OCI-LY3 (cell line): ENCODE measurements at regions not wholly inside any gene's neighbourhood (a gene's known extent, or its start where the extent isn't known, plus 50 kb on each side); places are given as distances from the start of the nearest gene placed in this dataset.

Source experiments
- H2AFZ ChIP-seq: fragments of 200-600, 300-600 bp; shearing (Covaris generic); 2 replicates; pipeline ENCODE4 v1.6.0; 2014; ENCODE audit warnings: antibody characterized with exemption, low read depth, low read length
- H3K27ac ChIP-seq: fragments of 200-600, 300-600 bp; sonication (generic); 2 replicates; pipeline ENCODE4 v1.5.1; 2014; ENCODE audit warnings: mild to moderate bottlenecking, low read length, moderate library complexity, mixed read lengths
- H3K27me3 ChIP-seq: fragments of 200-600, 300-600 bp; sonication (generic); 2 replicates; pipeline ENCODE4 v1.6.1; 2014; ENCODE audit warnings: low read depth, low read length, mixed read lengths
- H3K36me3 ChIP-seq: fragments of 200-600, 300-600 bp; sonication (generic); replicated peaks from 2 replicates; pipeline ENCODE3; 2014; ENCODE audit warnings: low read depth, low read length, mixed read lengths
- H3K4me1 ChIP-seq: fragments of 300-600, 200-600 bp; sonication (generic); 2 replicates; pipeline ENCODE4 v1.6.1; 2014; ENCODE audit warnings: low read length, mixed read lengths
- H3K4me2 ChIP-seq: fragments of 200-600, 300-600 bp; sonication (generic); 2 replicates; pipeline ENCODE4 v1.6.1; 2014; ENCODE audit warnings: low read length, mixed read lengths
- H3K4me3 ChIP-seq: fragments of 300-600, 200-600 bp; sonication (generic); 2 replicates; pipeline ENCODE4 v1.5.1; 2014; ENCODE audit warnings: antibody characterized with exemption, mild to moderate bottlenecking, low read length, moderate library complexity
- H3K79me2 ChIP-seq: fragments of 300-600, 200-600 bp; shearing (Covaris generic); 2 replicates; pipeline ENCODE4 v1.6.1; 2014; ENCODE audit warnings: mild to moderate bottlenecking, low read length, mixed read lengths
- H3K9ac ChIP-seq: fragments of 300-600, 200-600 bp; shearing (Covaris generic); 2 replicates; pipeline ENCODE4 v1.6.0; 2014; ENCODE audit warnings: mild to moderate bottlenecking, low read length, moderate library complexity
- H3K9me3 ChIP-seq: fragments of 200-600, 300-600 bp; shearing (Covaris generic); 2 replicates; pipeline ENCODE4 v1.6.1; 2014; ENCODE audit warnings: low read length, mixed read lengths; ENCODE audit not compliant: insufficient read depth
- H4K20me1 ChIP-seq: fragments of 200-600, 300-600 bp; sonication (generic); 2 replicates; pipeline ENCODE4 v1.6.1; 2016; ENCODE audit warnings: low read length, mixed read lengths; ENCODE audit not compliant: insufficient read depth
- EZH2phosphoT487 ChIP-seq: fragments of 200-600 bp; shearing (Covaris generic); IDR thresholded peaks from 2 replicates; pipeline ENCODE4 v1.6.1; 2018; ENCODE audit warnings: antibody characterized with exemption, mixed run types, low read depth
- TF ChIP-seq, protein P1 (sequence below): fragments of 200-600, 300-600 bp; sonication (generic); IDR thresholded peaks from 2 replicates; pipeline ENCODE4 v1.5.1; 2014; ENCODE audit warnings: antibody characterized with exemption, low read length, low read depth

- Histone ChIP-seq H3K4me1 (peaks cover 8% of the 10 kb centered on the region), H3K27ac (no peak overlapping the region), H2AFZ (peak overlapping the region; percentile 47; the same call in 1 of the 2 replicates), H3K4me3 (no peak overlapping the region), H3K36me3 (no peaks in the 10 kb centered on the region), H4K20me1 (no peaks in the 10 kb centered on the region), H3K79me2 (no peaks in the 10 kb centered on the region), H3K4me2 (no peak overlapping the region), H3K9ac (no peak overlapping the region), H3K27me3 (no peaks in the 10 kb centered on the region), H3K9me3 (no peaks in the 10 kb centered on the region)
- no peak for TF ChIP-seq EZH2phosphoT487
- TF ChIP-seq, protein P1, sequence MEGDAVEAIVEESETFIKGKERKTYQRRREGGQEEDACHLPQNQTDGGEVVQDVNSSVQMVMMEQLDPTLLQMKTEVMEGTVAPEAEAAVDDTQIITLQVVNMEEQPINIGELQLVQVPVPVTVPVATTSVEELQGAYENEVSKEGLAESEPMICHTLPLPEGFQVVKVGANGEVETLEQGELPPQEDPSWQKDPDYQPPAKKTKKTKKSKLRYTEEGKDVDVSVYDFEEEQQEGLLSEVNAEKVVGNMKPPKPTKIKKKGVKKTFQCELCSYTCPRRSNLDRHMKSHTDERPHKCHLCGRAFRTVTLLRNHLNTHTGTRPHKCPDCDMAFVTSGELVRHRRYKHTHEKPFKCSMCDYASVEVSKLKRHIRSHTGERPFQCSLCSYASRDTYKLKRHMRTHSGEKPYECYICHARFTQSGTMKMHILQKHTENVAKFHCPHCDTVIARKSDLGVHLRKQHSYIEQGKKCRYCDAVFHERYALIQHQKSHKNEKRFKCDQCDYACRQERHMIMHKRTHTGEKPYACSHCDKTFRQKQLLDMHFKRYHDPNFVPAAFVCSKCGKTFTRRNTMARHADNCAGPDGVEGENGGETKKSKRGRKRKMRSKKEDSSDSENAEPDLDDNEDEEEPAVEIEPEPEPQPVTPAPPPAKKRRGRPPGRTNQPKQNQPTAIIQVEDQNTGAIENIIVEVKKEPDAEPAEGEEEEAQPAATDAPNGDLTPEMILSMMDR = no peak
Measured at GRCh38 chr3:82087958-82088357, 326.5 kb upstream of the GBE1 start.

DNA sequence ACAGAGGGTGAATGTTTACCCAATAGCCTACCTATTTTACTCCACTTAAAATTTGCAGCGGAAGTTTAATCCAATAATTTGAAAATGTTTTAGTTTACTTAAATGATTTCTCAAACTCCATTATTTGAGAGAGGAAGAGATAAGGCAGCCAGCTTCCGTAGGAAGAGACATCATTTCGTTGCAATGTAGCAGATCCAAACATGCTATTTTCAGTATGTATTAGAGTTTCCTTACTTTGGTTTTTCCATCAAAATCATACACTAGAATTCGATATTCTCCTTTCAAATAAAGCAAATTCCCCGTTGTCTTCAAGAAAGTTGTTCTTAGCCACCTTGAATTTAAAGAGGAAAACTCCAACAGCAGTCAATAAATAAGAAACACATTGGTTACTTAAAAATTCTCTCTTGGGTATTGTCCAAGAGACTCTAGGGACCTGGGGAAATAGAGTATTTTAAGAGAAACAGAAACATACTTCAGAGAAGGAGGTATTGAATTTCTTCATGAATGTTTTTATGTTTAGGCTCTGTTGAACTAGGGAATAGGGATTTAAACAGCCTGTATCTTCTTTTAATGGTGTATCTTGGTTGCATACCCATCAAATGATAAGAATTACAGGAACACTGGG is 324.5 kb upstream of the GBE1 start:
- H3K27ac ChIP-seq = no peak overlapping the region
- peaks cover 8% of the 10 kb centered on the region for H3K4me1 ChIP-seq
- H4K20me1 ChIP-seq = no peaks in the 10 kb centered on the region
- H3K9ac ChIP-seq = no peak overlapping the region
- no peak overlapping the region for H3K4me2 ChIP-seq
- H3K27me3 ChIP-seq = no peaks in the 10 kb centered on the region
- no peaks in the 10 kb centered on the region for H3K9me3 ChIP-seq
- H3K4me3 ChIP-seq = no peak overlapping the region
- H3K79me2 ChIP-seq = no peaks in the 10 kb centered on the region
- TF ChIP-seq, protein P1 = no peak
- TF ChIP-seq EZH2phosphoT487 = no peak
- no peak overlapping the region for H2AFZ ChIP-seq
- H3K36me3 ChIP-seq = no peaks in the 10 kb centered on the region

- no peak overlapping the region for H2AFZ ChIP-seq
- H3K4me2 ChIP-seq = no peak overlapping the region
- peaks cover 13% of the 10 kb centered on the region for H3K4me1 ChIP-seq
- no peak for TF ChIP-seq EZH2phosphoT487
- TF ChIP-seq, protein P1 = no peak
- no peaks in the 10 kb centered on the region for H3K9me3 ChIP-seq
- no peak overlapping the region for H3K4me3 ChIP-seq
- no peaks in the 10 kb centered on the region for H3K27me3 ChIP-seq
- no peaks in the 10 kb centered on the region for H3K79me2 ChIP-seq
- no peak overlapping the region for H3K9ac ChIP-seq
- H4K20me1 ChIP-seq = no peaks in the 10 kb centered on the region
- H3K36me3 ChIP-seq = no peaks in the 10 kb centered on the region
- H3K27ac ChIP-seq = no peak overlapping the region
Measured at GRCh38 chr3:82085356-82085755, 323.9 kb upstream of the GBE1 start.

- no peak overlapping the region for H3K27ac ChIP-seq
- H3K4me2 ChIP-seq = no peak overlapping the region
- no peak for TF ChIP-seq EZH2phosphoT487
- TF ChIP-seq, protein P1 = no peak
- no peak overlapping the region for H2AFZ ChIP-seq
- H3K36me3 ChIP-seq = no peaks in the 10 kb centered on the region
- no peaks in the 10 kb centered on the region for H3K9me3 ChIP-seq
- H3K4me1 ChIP-seq = peaks cover 16% of the 10 kb centered on the region
- no peaks in the 10 kb centered on the region for H4K20me1 ChIP-seq
- no peak overlapping the region for H3K9ac ChIP-seq
- H3K27me3 ChIP-seq = no peaks in the 10 kb centered on the region
- no peak overlapping the region for H3K4me3 ChIP-seq
- H3K79me2 ChIP-seq = no peaks in the 10 kb centered on the region
Measured at GRCh38 chr3:82084824-82085223, 323.4 kb upstream of the GBE1 start.
